ENCODE measurements at regions not wholly inside any gene's neighbourhood (a gene's known extent, or its start where the extent isn't known, plus 50 kb on each side); places are given as distances from the start of the nearest gene placed in this dataset.

- no peak for TF ChIP-seq ZNF18 (tag by site-specific recombination; IDR thresholded peaks at IDR 0.05)
- TF ChIP-seq ZNF658 (tag by site-specific recombination; IDR thresholded peaks at IDR 0.05), result no peak
- TF ChIP-seq ZNF654 (tag by site-specific recombination; IDR thresholded peaks at IDR 0.05; ENCODE audit: low read depth), result no peak
- TF ChIP-seq ZNF394 (tag by site-specific recombination; IDR thresholded peaks at IDR 0.05; ENCODE audit: borderline replicate concordance), result no peak
Observed at GRCh38 chr5:37933576-37933975, 93.7 kb upstream of the GDNF start (continued).

- Histone ChIP-seq H3K36me3 (ENCODE audit: control insufficient read depth in 2 of 2, insufficient read depth in 1 of 2, low read length in 2 of 2) (no peaks in the 10 kb centered on the region), H3K4me1 (ENCODE audit: control insufficient read depth, insufficient read depth, low read length) (no peaks in the 10 kb centered on the region), H3K9me3 (ENCODE audit: control insufficient read depth, insufficient read depth, low read depth, low read length) (no peaks in the 10 kb centered on the region; the same call in 1 of the 2 replicates), H3K27ac (ENCODE audit: extremely low read depth, low read depth, low read length) (no peak overlapping the region), H3K4me3 (ENCODE audit: low read depth, low read length) (no peak overlapping the region)
- POLR2A ChIA-PET, result no interaction called here
- CTCF ChIA-PET, result interaction anchor here (1.0 kb wide), 1 partner anchor 32 kb away, joined by 3 read pairs; no protein-coding TSS in a partner anchor
- no peak for TF ChIP-seq HOXD13 (CRISPR knock-in tag; IDR thresholded peaks at IDR 0.05; ENCODE audit: borderline replicate concordance)
- TF ChIP-seq HOXA7 (CRISPR knock-in tag; IDR thresholded peaks at IDR 0.05; ENCODE audit: borderline replicate concordance), result no peak
- no peak for TF ChIP-seq KLF7 (tag by site-specific recombination; IDR thresholded peaks at IDR 0.05; ENCODE audit: borderline replicate concordance)
- TF ChIP-seq ZNF174 (tag by site-specific recombination; IDR thresholded peaks at IDR 0.05), result no peak
- TF ChIP-seq ZNF521 (tag by site-specific recombination; IDR thresholded peaks at IDR 0.05), result no peak
- no peak for TF ChIP-seq ZNF223 (tag by site-specific recombination; IDR thresholded peaks at IDR 0.05)
- no peak for TF ChIP-seq ZNF837 (tag by site-specific recombination; IDR thresholded peaks at IDR 0.05)
- no peak for TF ChIP-seq KLF17 (tag by site-specific recombination; IDR thresholded peaks at IDR 0.05)
- TF ChIP-seq ZNF777 (tag by site-specific recombination; IDR thresholded peaks at IDR 0.05; ENCODE audit: borderline replicate concordance), result no peak
- TF ChIP-seq, protein P1, sequence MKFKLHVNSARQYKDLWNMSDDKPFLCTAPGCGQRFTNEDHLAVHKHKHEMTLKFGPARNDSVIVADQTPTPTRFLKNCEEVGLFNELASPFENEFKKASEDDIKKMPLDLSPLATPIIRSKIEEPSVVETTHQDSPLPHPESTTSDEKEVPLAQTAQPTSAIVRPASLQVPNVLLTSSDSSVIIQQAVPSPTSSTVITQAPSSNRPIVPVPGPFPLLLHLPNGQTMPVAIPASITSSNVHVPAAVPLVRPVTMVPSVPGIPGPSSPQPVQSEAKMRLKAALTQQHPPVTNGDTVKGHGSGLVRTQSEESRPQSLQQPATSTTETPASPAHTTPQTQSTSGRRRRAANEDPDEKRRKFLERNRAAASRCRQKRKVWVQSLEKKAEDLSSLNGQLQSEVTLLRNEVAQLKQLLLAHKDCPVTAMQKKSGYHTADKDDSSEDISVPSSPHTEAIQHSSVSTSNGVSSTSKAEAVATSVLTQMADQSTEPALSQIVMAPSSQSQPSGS (tag by site-specific recombination; IDR thresholded peaks at IDR 0.05; ENCODE audit: low read depth), result no peak
- TF ChIP-seq ZNF391 (tag by site-specific recombination; IDR thresholded peaks at IDR 0.05; ENCODE audit: borderline replicate concordance, low read depth), result no peak
- no peak for TF ChIP-seq ZNF335 (tag by site-specific recombination; conservative IDR thresholded peaks at IDR 0.05)
- no peak for TF ChIP-seq ZNF585B (tag by site-specific recombination; IDR thresholded peaks at IDR 0.05)
- no peak for TF ChIP-seq ZNF114 (tag by site-specific recombination; IDR thresholded peaks at IDR 0.05)
- TF ChIP-seq ZNF544 (tag by site-specific recombination; IDR thresholded peaks at IDR 0.05), result no peak
- TF ChIP-seq ZNF211 (tag by site-specific recombination; IDR thresholded peaks at IDR 0.05; ENCODE audit: low read depth), result no peak
- TF ChIP-seq ZNF121 (tag by site-specific recombination; IDR thresholded peaks at IDR 0.05), result no peak
- no peak for TF ChIP-seq ZNF785 (tag by site-specific recombination; IDR thresholded peaks at IDR 0.05)
- TF ChIP-seq ZNF426 (tag by site-specific recombination; IDR thresholded peaks at IDR 0.05), result no peak
- TF ChIP-seq ZNF626 (tag by site-specific recombination; IDR thresholded peaks at IDR 0.05), result no peak
Observed at GRCh38 chr5:37932450-37932849, 92.6 kb upstream of the GDNF start.

Measured in HEK293 (cell line).